Spleen (tissue), 7 donors: ENCODE measurements at regions not wholly inside any gene's neighbourhood (a gene's known extent, or its start where the extent isn't known, plus 50 kb on each side); places are given as distances from the start of the nearest gene placed in this dataset.

Source experiments
- POLR2A ChIP-seq, 3 donors: fragments of 450-650 bp; IDR thresholded peaks; one replicate each; pipeline ENCODE4 v1.5.1; 2017; ENCODE audit warnings: antibody characterized with exemption in 3 of 3, mild to moderate bottlenecking in 1 of 3
- POLR2AphosphoS5 ChIP-seq, 3 donors: sonication (generic); formaldehyde crosslinking; IDR thresholded peaks; one replicate each; pipeline ENCODE4 v1.5.1; 2017; ENCODE audit warnings: antibody characterized with exemption in 3 of 3
- TF ChIP-seq, protein P1 (sequence below), 11 experiments: fragments of 200-600 bp in 7 of 11; fragments of 450-650 bp in 4 of 11; sonication (generic) in 4 of 11; IDR thresholded peaks in 8 of 11; conservative IDR thresholded peaks in 3 of 11; 1 replicate in 7 of 11; 2 replicates in 4 of 11; pipeline versions ENCODE4 v1.4.0 to v1.8.0; 2016 to 2021; ENCODE audit warnings: antibody characterized with exemption in 11 of 11, inconsistent platforms in 4 of 11, mild to moderate bottlenecking in 1 of 11
- donor health status: DM: no; HTN: no; CAD: no; lungs with moderate emphysema.
- donor health status: DM: no; HTN: no; CAD: no.
- donor health status: DM: no; HTN: no; CAD: no.

GRCh38 chr6:163802267-163802666 is 387.7 kb downstream of the QKI start:
- TF ChIP-seq, protein P1, sequence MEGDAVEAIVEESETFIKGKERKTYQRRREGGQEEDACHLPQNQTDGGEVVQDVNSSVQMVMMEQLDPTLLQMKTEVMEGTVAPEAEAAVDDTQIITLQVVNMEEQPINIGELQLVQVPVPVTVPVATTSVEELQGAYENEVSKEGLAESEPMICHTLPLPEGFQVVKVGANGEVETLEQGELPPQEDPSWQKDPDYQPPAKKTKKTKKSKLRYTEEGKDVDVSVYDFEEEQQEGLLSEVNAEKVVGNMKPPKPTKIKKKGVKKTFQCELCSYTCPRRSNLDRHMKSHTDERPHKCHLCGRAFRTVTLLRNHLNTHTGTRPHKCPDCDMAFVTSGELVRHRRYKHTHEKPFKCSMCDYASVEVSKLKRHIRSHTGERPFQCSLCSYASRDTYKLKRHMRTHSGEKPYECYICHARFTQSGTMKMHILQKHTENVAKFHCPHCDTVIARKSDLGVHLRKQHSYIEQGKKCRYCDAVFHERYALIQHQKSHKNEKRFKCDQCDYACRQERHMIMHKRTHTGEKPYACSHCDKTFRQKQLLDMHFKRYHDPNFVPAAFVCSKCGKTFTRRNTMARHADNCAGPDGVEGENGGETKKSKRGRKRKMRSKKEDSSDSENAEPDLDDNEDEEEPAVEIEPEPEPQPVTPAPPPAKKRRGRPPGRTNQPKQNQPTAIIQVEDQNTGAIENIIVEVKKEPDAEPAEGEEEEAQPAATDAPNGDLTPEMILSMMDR (IDR thresholded peaks at IDR 0.05 in 8 of 11, conservative IDR thresholded peaks at IDR 0.05 in 3 of 11) = no peak
- TF ChIP-seq POLR2A (IDR thresholded peaks at IDR 0.05) = no peak
- no peak for TF ChIP-seq POLR2AphosphoS5 (IDR thresholded peaks at IDR 0.05)
